SK-N-SH treated with all-trans-retinoic acid at 6 μM for 48 hours (cell line): ENCODE measurements at regions not wholly inside any gene's neighbourhood (a gene's known extent, or its start where the extent isn't known, plus 50 kb on each side); places are given as distances from the start of the nearest gene placed in this dataset.

Source experiments
- ATAC-seq: fragments of 200-7000 bp; cut with Tn5 transposase; 3 replicates; pipeline ENCODE4 v1.9.1; 2020; ENCODE audit warnings: mild to moderate bottlenecking, moderate library complexity
- BACH2 ChIP-seq: fragments of 250-450 bp; sonication (Bioruptor Pico); IDR thresholded peaks from 2 replicates; pipeline ENCODE4 v1.9.0; 2021; ENCODE audit warnings: mild to moderate bottlenecking, borderline replicate concordance
- ESRRG ChIP-seq: fragments of 250-450 bp; sonication (Bioruptor Pico); IDR thresholded peaks from 2 replicates; pipeline ENCODE4 v1.6.1; 2021; ENCODE audit warnings: mild to moderate bottlenecking
- GLIS3 ChIP-seq: fragments of 250-450 bp; sonication (Bioruptor Pico); IDR thresholded peaks from 2 replicates; pipeline ENCODE4 v1.5.0; 2020; ENCODE audit warnings: mild to moderate bottlenecking, moderate library complexity
- ISL1 ChIP-seq: fragments of 250-450 bp; sonication (Bioruptor Pico); IDR thresholded peaks from 2 replicates; pipeline ENCODE4 v2.1.2; 2022; ENCODE audit warnings: mild to moderate bottlenecking, moderate library complexity
- OSR1 ChIP-seq: fragments of 250-450 bp; sonication (Bioruptor Pico); IDR thresholded peaks from 2 replicates; pipeline ENCODE4 v1.8.0; 2022; ENCODE audit warnings: moderate library complexity, mild to moderate bottlenecking, inconsistent platforms
- PPARA ChIP-seq: fragments of 250-450 bp; sonication (Bioruptor Pico); IDR thresholded peaks from 2 replicates; pipeline ENCODE4 v1.5.0; 2020; ENCODE audit warnings: mild to moderate bottlenecking, borderline replicate concordance
- TCF4 ChIP-seq: fragments of 250-450 bp; sonication (Bioruptor Pico); IDR thresholded peaks from 2 replicates; pipeline ENCODE4 v1.8.0; 2021; ENCODE audit warnings: mild to moderate bottlenecking, moderate library complexity, borderline replicate concordance
- ZFP30 ChIP-seq: fragments of 450-650 bp; formaldehyde crosslinking; IDR thresholded peaks from 2 replicates; pipeline ENCODE4 v1.5.0; 2022; ENCODE audit warnings: mild to moderate bottlenecking, moderate library complexity
- ZNF565 ChIP-seq: fragments of 450-650 bp; formaldehyde crosslinking; conservative IDR thresholded peaks from 2 replicates; pipeline ENCODE4 v1.5.0; 2020; ENCODE audit warnings: low read depth, mild to moderate bottlenecking, moderate library complexity
- ZNF70 ChIP-seq: fragments of 450-650 bp; formaldehyde crosslinking; IDR thresholded peaks from 2 replicates; pipeline ENCODE4 v1.5.0; 2020; ENCODE audit warnings: mild to moderate bottlenecking, moderate library complexity
- ZNF8 ChIP-seq: fragments of 450-650 bp; formaldehyde crosslinking; IDR thresholded peaks from 2 replicates; pipeline ENCODE4 v1.5.0; 2020; ENCODE audit warnings: mild to moderate bottlenecking, moderate library complexity
- TF ChIP-seq, protein P1 (sequence below): fragments of 250-450 bp; sonication (Bioruptor Pico); IDR thresholded peaks from 2 replicates; pipeline ENCODE4 v1.5.0; 2020; ENCODE audit warnings: mild to moderate bottlenecking, moderate library complexity
- TF ChIP-seq, protein P2 (sequence below): fragments of 250-450 bp; sonication (Bioruptor Pico); IDR thresholded peaks from 2 replicates; pipeline ENCODE4 v1.5.1; 2020; ENCODE audit warnings: low read depth, mild to moderate bottlenecking, moderate library complexity
- TF ChIP-seq, protein P3 (sequence below): fragments of 250-450 bp; sonication (Bioruptor Pico); IDR thresholded peaks from 2 replicates; pipeline ENCODE4 v1.8.0; 2021; ENCODE audit warnings: low read depth, mild to moderate bottlenecking, moderate library complexity, borderline replicate concordance

DNA sequence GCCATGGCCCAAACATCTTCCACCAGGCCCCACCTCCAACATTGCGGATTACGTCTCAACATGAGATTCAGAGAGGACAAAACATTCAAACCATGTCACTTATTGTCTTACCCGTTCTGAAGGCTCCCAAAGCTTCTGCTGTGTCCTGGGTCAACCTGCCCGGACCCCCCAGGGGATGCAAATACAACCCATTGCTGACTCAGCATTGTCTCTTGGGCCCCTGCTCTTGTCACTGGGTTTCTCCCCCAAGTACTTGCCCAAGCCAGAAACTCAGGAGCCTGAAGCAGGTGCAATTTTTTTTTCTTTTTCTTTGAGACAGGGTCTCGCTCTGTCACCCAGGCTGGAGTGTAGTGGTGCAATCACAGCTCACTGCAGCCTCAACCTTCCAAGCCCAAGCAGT is 144.5 kb downstream of the KCTD15 start (continued):
- TF ChIP-seq, protein P1, sequence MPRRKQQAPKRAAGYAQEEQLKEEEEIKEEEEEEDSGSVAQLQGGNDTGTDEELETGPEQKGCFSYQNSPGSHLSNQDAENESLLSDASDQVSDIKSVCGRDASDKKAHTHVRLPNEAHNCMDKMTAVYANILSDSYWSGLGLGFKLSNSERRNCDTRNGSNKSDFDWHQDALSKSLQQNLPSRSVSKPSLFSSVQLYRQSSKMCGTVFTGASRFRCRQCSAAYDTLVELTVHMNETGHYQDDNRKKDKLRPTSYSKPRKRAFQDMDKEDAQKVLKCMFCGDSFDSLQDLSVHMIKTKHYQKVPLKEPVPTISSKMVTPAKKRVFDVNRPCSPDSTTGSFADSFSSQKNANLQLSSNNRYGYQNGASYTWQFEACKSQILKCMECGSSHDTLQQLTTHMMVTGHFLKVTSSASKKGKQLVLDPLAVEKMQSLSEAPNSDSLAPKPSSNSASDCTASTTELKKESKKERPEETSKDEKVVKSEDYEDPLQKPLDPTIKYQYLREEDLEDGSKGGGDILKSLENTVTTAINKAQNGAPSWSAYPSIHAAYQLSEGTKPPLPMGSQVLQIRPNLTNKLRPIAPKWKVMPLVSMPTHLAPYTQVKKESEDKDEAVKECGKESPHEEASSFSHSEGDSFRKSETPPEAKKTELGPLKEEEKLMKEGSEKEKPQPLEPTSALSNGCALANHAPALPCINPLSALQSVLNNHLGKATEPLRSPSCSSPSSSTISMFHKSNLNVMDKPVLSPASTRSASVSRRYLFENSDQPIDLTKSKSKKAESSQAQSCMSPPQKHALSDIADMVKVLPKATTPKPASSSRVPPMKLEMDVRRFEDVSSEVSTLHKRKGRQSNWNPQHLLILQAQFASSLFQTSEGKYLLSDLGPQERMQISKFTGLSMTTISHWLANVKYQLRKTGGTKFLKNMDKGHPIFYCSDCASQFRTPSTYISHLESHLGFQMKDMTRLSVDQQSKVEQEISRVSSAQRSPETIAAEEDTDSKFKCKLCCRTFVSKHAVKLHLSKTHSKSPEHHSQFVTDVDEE = no peak
- TF ChIP-seq, protein P2, sequence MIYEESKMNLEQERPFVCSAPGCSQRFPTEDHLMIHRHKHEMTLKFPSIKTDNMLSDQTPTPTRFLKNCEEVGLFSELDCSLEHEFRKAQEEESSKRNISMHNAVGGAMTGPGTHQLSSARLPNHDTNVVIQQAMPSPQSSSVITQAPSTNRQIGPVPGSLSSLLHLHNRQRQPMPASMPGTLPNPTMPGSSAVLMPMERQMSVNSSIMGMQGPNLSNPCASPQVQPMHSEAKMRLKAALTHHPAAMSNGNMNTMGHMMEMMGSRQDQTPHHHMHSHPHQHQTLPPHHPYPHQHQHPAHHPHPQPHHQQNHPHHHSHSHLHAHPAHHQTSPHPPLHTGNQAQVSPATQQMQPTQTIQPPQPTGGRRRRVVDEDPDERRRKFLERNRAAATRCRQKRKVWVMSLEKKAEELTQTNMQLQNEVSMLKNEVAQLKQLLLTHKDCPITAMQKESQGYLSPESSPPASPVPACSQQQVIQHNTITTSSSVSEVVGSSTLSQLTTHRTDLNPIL (CRISPR knock-in tag) = no peak
- TF ChIP-seq OSR1 = no peak

DNA sequence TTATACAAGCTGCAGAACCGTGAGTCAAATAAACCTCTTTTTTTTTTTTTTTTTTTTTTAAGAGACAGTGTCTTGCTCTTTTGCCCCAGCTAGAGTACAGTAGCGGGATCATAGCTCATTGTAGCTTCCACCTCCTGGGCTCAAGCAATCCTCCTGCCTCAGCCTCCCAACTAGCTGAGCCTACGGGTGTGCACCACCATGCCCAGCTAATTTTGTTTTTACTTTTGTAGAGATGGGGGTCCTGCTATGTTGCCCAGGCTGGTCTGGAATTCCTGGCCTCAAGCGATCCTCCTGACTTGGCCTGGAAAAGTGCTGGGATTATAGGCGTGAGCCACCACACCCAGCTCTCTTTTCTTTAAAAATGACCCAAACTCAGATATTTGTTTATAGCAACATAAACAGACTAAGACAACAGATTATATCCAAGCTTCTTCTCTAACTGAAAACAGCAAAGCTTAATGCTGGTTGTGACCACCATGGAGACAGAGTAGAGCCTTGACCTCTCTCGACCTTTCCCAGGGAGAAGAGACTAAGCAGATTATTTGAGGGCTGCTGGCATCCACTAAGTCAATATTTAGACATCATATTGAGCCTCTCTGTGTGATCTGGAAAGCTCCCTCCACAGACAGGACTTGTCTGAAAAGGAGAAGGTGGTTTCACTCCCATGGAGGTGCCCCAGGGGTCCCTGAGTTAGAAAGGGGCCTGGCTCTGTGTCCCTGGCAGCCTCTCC is 150.0 kb downstream of the KCTD15 start:
- no peak for TF ChIP-seq TCF4
- TF ChIP-seq, protein P3, sequence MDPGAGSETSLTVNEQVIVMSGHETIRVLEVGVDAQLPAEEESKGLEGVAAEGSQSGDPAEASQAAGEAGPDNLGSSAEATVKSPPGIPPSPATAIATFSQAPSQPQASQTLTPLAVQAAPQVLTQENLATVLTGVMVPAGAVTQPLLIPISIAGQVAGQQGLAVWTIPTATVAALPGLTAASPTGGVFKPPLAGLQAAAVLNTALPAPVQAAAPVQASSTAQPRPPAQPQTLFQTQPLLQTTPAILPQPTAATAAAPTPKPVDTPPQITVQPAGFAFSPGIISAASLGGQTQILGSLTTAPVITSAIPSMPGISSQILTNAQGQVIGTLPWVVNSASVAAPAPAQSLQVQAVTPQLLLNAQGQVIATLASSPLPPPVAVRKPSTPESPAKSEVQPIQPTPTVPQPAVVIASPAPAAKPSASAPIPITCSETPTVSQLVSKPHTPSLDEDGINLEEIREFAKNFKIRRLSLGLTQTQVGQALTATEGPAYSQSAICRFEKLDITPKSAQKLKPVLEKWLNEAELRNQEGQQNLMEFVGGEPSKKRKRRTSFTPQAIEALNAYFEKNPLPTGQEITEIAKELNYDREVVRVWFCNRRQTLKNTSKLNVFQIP = no peak
- no peak for TF ChIP-seq PPARA (CRISPR knock-in tag)
- no peak for ATAC-seq

DNA sequence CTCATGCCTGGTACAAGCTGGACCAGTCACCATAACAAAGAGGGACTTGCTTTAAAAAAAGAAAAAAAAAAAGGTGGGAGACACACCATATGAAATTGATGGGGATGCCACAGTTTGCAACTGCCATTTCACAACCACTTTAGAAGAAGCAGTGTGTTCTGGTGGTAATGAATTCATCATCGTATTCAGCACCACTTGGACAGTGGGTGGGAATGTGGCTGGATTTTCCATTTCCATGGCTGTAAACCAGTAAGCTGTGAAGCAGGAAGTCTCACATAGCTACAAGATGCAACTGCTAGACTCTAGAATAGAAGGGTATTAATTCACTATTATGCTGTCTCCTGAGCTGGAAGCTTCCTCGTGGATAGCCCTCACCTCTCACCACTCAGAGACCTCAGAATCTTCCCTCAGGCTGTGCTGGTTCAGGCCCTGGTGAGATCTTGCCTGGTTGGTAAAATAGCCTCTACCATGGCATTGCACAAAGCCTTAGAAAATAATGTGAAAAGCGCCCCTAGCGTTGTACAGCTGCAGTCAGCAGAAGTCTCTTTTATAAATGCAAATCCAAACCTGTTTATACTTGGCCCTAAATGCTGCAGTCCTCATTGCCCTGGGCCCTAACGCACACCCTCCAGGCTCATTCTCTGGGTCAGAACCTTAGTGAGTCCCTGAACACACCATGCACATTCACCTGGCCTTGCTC is 150.7 kb downstream of the KCTD15 start:
- TF ChIP-seq GLIS3 = no peak
- no peak for TF ChIP-seq ISL1 (CRISPR knock-in tag)
- TF ChIP-seq TCF4 = no peak
- TF ChIP-seq ESRRG (CRISPR knock-in tag) = no peak
- no peak for TF ChIP-seq OSR1
- TF ChIP-seq, protein P1 = no peak
- TF ChIP-seq ZNF70 (CRISPR knock-in tag) = no peak

DNA sequence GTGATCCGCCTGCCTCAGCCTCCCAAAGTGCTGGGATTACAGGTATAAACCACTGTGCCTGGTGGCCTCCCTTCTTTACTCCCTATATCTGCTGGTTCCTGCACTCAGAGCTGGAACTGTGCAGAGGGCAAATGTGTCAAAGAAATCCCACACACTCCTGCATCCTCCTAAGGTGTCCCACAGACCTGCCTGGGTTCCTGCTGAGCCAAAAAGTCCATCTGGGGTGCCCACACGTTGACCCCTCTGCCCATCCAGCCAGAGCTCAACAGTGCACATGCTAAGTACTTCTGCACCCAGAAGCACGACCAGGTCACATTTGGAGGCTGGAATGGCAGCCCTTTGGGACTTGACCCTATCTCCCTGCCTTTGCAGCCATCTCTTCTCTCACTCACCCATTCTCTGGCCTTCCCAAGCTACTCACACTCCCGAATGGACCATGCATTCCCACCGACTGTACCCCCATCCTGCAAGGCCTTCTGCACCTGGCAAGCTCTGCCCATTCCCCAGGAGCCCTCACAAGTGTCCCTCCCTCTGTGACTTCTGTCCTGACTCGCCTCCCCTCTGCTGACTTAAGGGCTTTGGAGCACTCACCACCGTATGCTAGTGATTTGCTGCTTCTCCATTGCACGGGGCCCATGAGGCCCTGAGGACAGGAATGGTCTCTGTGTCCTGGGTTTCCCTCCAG is 152.1 kb downstream of the KCTD15 start:
- TF ChIP-seq BACH2 (CRISPR knock-in tag) (no peak), ZFP30 (CRISPR knock-in tag) (no peak), ZNF70 (CRISPR knock-in tag) (no peak), OSR1 (no peak), ZNF565 (CRISPR knock-in tag) (no peak), GLIS3 (no peak), ZNF8 (CRISPR knock-in tag) (no peak)
- TF ChIP-seq, protein P2 (CRISPR knock-in tag) = no peak
- TF ChIP-seq, protein P1 = no peak
- ATAC-seq = no peak

More for the DNA sequence above, 150.7 kb downstream of the KCTD15 start:
- no peak for ATAC-seq
